Thoracic aorta (tissue), 2 donors: ENCODE measurements at regions not wholly inside any gene's neighbourhood (a gene's known extent, or its start where the extent isn't known, plus 50 kb on each side); places are given as distances from the start of the nearest gene placed in this dataset.

Source experiments
- ATAC-seq: fragments of 150-250 bp; one replicate; pipeline ENCODE4 v1.8.0; 2017; ENCODE audit warnings: low read depth; ENCODE audit not compliant: insufficient number of reproducible peaks, low FRiP score
- DNase-seq: peaks from one replicate; pipeline ENCODE4 v3.0.0-alpha.2; 2020; ENCODE audit warnings: low spot score
- H3K27ac ChIP-seq, 2 donors: fragments of 200-600 bp; sonication (generic); 1 replicate in 1 of 2; 2 replicates in 1 of 2; pipeline ENCODE4 v1.5.1; 2016; ENCODE audit warnings: mild to moderate bottlenecking in 2 of 2, moderate library complexity in 2 of 2
- H3K27me3 ChIP-seq: fragments of 200-600 bp; sonication (generic); replicated peaks from 2 replicates; pipeline ENCODE4 v1.6.0; 2016; ENCODE audit warnings: mild to moderate bottlenecking; ENCODE audit not compliant: insufficient read depth
- H3K36me3 ChIP-seq: fragments of 200-600 bp; sonication (generic); one replicate; pipeline ENCODE4 v1.5.1; 2016
- H3K4me1 ChIP-seq, 2 donors: fragments of 200-600 bp; sonication (generic); 1 replicate in 1 of 2; 2 replicates in 1 of 2; pipeline versions ENCODE4 v1.5.1 to v1.6.0; 2016; ENCODE audit warnings: low read depth in 2 of 2, mild to moderate bottlenecking in 1 of 2; ENCODE audit not compliant: control insufficient read depth in 1 of 2
- H3K4me3 ChIP-seq: fragments of 200-600 bp; sonication (generic); 2 replicates; pipeline ENCODE4 v1.5.1; 2016; ENCODE audit warnings: mild to moderate bottlenecking
- H3K9me3 ChIP-seq: fragments of 200-600 bp; sonication (generic); 2 replicates; pipeline ENCODE4 v1.5.1; 2016
- TF ChIP-seq, protein P1 (sequence below): fragments of 200-600 bp; sonication (generic); IDR thresholded peaks from one replicate; pipeline ENCODE4 v1.5.1; 2019; ENCODE audit warnings: antibody characterized with exemption

DNA sequence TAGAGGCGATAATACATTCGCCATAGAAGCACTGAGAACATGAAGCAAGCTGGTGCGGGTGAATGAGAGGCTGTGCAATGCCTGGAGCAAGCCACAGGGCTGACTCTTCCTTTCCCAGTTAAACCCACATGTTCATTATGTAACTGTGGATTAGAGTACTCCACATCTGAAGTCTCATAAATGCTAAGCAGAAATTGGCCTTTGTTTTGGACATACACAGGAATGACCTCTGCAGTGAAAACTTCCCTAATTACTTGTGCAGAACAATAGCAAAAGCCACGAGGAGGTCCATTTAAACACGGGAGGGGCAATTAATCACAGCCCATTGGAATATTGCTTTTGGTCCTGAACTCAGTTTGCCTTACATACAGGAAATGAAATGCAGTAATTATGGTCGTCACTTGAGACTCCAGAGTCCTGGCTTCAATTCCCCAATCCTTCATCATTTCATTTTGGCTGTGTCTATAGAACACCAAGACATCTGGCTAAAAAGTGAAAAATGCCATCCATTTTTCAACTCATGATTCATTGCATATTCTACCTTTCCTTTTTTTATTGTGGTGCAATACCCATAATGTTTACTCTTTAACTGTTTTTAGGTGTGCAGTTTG lies 78.7 kb upstream of the CXCL12 start:
- Histone ChIP-seq H3K4me1 (peaks cover 0 to 27% of the 10 kb centered on the region in 2 donors), H3K36me3 (no peaks in the 10 kb centered on the region), H3K4me3 (no peak overlapping the region), H3K27me3 (no peaks in the 10 kb centered on the region), H3K27ac (no peak overlapping the region), H3K9me3 (no peaks in the 10 kb centered on the region)
- TF ChIP-seq, protein P1, sequence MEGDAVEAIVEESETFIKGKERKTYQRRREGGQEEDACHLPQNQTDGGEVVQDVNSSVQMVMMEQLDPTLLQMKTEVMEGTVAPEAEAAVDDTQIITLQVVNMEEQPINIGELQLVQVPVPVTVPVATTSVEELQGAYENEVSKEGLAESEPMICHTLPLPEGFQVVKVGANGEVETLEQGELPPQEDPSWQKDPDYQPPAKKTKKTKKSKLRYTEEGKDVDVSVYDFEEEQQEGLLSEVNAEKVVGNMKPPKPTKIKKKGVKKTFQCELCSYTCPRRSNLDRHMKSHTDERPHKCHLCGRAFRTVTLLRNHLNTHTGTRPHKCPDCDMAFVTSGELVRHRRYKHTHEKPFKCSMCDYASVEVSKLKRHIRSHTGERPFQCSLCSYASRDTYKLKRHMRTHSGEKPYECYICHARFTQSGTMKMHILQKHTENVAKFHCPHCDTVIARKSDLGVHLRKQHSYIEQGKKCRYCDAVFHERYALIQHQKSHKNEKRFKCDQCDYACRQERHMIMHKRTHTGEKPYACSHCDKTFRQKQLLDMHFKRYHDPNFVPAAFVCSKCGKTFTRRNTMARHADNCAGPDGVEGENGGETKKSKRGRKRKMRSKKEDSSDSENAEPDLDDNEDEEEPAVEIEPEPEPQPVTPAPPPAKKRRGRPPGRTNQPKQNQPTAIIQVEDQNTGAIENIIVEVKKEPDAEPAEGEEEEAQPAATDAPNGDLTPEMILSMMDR, result no peak
- DNase-seq (no peak), ATAC-seq (no peak)

- TF ChIP-seq, protein P1, result no peak
- Histone ChIP-seq H3K27ac (no peak overlapping the region), H3K27me3 (no peaks in the 10 kb centered on the region), H3K36me3 (no peaks in the 10 kb centered on the region), H3K9me3 (no peaks in the 10 kb centered on the region), H3K4me1 (peaks cover 0 to 19% of the 10 kb centered on the region in 2 donors), H3K4me3 (no peak overlapping the region)
- no peak for ATAC-seq
- DNase-seq, result no peak
Measured at GRCh38 chr10:44464503-44464902, 79.6 kb upstream of the CXCL12 start.

DNA sequence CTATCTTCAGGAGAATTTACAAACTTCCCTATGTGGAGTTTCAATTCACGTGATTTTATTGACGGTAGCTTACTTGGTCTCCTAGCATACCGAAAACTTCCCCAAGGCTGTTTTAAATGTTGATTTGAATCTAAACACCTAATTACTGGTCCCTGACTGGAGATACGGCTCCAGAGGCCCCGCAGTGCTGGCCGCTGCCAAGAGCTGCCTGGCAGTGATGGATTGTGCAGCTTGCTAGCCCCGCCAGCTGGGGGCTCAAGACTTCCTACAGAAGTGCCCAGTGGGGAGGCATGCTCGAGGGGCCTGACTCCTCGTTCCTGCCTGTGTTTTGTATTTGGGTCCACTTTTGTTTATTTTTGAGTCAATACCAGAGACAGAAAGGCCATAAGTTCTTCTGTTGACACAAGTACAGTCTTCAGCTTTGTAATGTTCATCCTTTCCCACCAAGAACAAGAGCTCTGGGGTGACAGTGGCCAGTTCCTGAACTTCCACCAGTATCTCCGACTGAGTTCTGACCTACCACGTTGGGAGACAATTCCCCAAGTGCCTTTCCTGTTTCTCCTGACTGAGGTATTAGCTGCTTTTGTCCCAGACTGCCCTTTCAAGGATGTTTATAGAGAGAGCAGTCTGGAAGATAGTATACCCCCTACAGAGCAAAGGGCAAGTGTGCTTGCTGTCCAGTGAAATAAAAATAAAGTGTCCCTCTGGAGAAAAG lies 80.7 kb upstream of the CXCL12 start:
- TF ChIP-seq, protein P1, result no peak
- no peaks in the 10 kb centered on the region for H3K9me3 ChIP-seq
- ATAC-seq, result no peak

GRCh38 chr10:44466236-44466635 lies 81.3 kb upstream of the CXCL12 start:
- no peak for ATAC-seq
- H3K27me3 ChIP-seq, result no peaks in the 10 kb centered on the region
- H3K4me3 ChIP-seq, result no peak overlapping the region
- TF ChIP-seq, protein P1, result no peak
- H3K36me3 ChIP-seq, result no peaks in the 10 kb centered on the region
- DNase-seq, result no peak
- no peaks in the 10 kb centered on the region for H3K9me3 ChIP-seq
- no peak overlapping the region for H3K27ac ChIP-seq
- peaks cover 0 to 19% of the 10 kb centered on the region in 2 donors for H3K4me1 ChIP-seq

More for the DNA sequence above, 80.7 kb upstream of the CXCL12 start:
- Histone ChIP-seq H3K4me3 (no peak overlapping the region), H3K27ac (no peak overlapping the region), H3K27me3 (no peaks in the 10 kb centered on the region), H3K4me1 (peaks cover 0 to 19% of the 10 kb centered on the region in 2 donors), H3K36me3 (no peaks in the 10 kb centered on the region)
- DNase-seq, result no peak

- H3K9me3 ChIP-seq, result no peaks in the 10 kb centered on the region
Measured at GRCh38 chr10:44467090-44467489, 82.2 kb upstream of the CXCL12 start.

More at GRCh38 chr10:44467090-44467489, 82.2 kb upstream of the CXCL12 start:
- Histone ChIP-seq H3K27me3 (no peaks in the 10 kb centered on the region), H3K36me3 (no peaks in the 10 kb centered on the region), H3K4me1 (peaks cover 0 to 19% of the 10 kb centered on the region in 2 donors), H3K4me3 (no peak overlapping the region), H3K27ac (no peak overlapping the region)
- TF ChIP-seq, protein P1, result no peak
- no peak for ATAC-seq
- DNase-seq, result no peak
